Epidermal melanocyte (primary cell): ENCODE measurements at regions not wholly inside any gene's neighbourhood (a gene's known extent, or its start where the extent isn't known, plus 50 kb on each side); places are given as distances from the start of the nearest gene placed in this dataset.

ENCODE experiments used
- DNase-seq: peaks from one replicate; pipeline ENCODE4 v3.0.0; 2011; ENCODE audit warnings: low spot score; ENCODE audit not compliant: insufficient read length

GRCh38 chr14:85084344-85084743 lies 445.6 kb upstream of the FLRT2 start:
- no peak for DNase-seq

GRCh38 chr14:85085981-85086380 lies 444.0 kb upstream of the FLRT2 start:
- no peak for DNase-seq

- no peak for DNase-seq
Measured at GRCh38 chr14:85087201-85087600, 442.7 kb upstream of the FLRT2 start.

- DNase-seq: no peak
Measured at GRCh38 chr14:85088192-85088591, 441.8 kb upstream of the FLRT2 start.

GRCh38 chr14:85090681-85091080 lies 439.3 kb upstream of the FLRT2 start:
- no peak for DNase-seq

GRCh38 chr14:85093631-85094330 lies 436.2 kb upstream of the FLRT2 start:
- DNase-seq: no peak

GRCh38 chr14:85102591-85102990 lies 427.4 kb upstream of the FLRT2 start:
- no peak for DNase-seq

GRCh38 chr14:85106506-85106905 lies 423.4 kb upstream of the FLRT2 start:
- DNase-seq: no peak

- no peak for DNase-seq
Measured at GRCh38 chr14:85112762-85113161, 417.2 kb upstream of the FLRT2 start.

- DNase-seq: no peak
Measured at GRCh38 chr14:85115921-85116320, 414.0 kb upstream of the FLRT2 start.

GRCh38 chr14:85118274-85118673 lies 411.7 kb upstream of the FLRT2 start:
- DNase-seq: no peak

- DNase-seq: no peak
Measured at GRCh38 chr14:85122690-85123089, 407.3 kb upstream of the FLRT2 start.

GRCh38 chr14:85123755-85124154 lies 406.2 kb upstream of the FLRT2 start:
- no peak for DNase-seq

- DNase-seq: no peak
Measured at GRCh38 chr14:85124631-85125290, 405.2 kb upstream of the FLRT2 start.

- DNase-seq: no peak
Measured at GRCh38 chr14:85125291-85125670, 404.7 kb upstream of the FLRT2 start.

GRCh38 chr14:85129921-85130320 lies 400.0 kb upstream of the FLRT2 start:
- no peak for DNase-seq

GRCh38 chr14:85131226-85131922 lies 398.6 kb upstream of the FLRT2 start:
- no peak for DNase-seq

- DNase-seq: no peak
Measured at GRCh38 chr14:85142982-85143381, 387.0 kb upstream of the FLRT2 start.

- DNase-seq: no peak
Measured at GRCh38 chr14:85146779-85147178, 383.2 kb upstream of the FLRT2 start.

- DNase-seq: no peak
Measured at GRCh38 chr14:85150166-85150565, 379.8 kb upstream of the FLRT2 start.

- DNase-seq: no peak
Measured at GRCh38 chr14:85154714-85155113, 375.2 kb upstream of the FLRT2 start.

GRCh38 chr14:85156319-85156718 lies 373.6 kb upstream of the FLRT2 start:
- no peak for DNase-seq

- DNase-seq: no peak
Measured at GRCh38 chr14:85159726-85160125, 370.2 kb upstream of the FLRT2 start.
